AG10803 (cell line): ENCODE measurements at regions not wholly inside any gene's neighbourhood (a gene's known extent, or its start where the extent isn't known, plus 50 kb on each side); places are given as distances from the start of the nearest gene placed in this dataset.
A peak's percentile ranks its signal among the peaks of the same experiment; 100 is the strongest.

ENCODE experiments used
- DNase-seq: peaks from one replicate; pipeline ENCODE4 v3.0.0; 2010; ENCODE audit warnings: low read depth
- H3K4me3 ChIP-seq: 2 replicates; pipeline ENCODE4 v1.5.1; 2011; ENCODE audit warnings: mild to moderate bottlenecking, low read length, control low read depth
- CTCF ChIP-seq: conservative IDR thresholded peaks from 2 replicates; pipeline ENCODE4 v1.5.1; 2011; ENCODE audit warnings: mild to moderate bottlenecking, low read length, control low read depth, inconsistent platforms

GRCh38 chr5:88613051-88613450 lies 269.9 kb downstream of the MEF2C start:
- TF ChIP-seq CTCF, result no peak
- peak; percentile 1 for DNase-seq
- H3K4me3 ChIP-seq, result no peak overlapping the region

- DNase-seq, result no peak
- H3K4me3 ChIP-seq, result no peak overlapping the region
- no peak for TF ChIP-seq CTCF
Measured at GRCh38 chr5:88610586-88610985, 272.4 kb downstream of the MEF2C start.

- DNase-seq, result no peak
- no peak for TF ChIP-seq CTCF
Measured at GRCh38 chr5:88607492-88607891, 275.5 kb downstream of the MEF2C start.

GRCh38 chr5:88606626-88607025 lies 276.4 kb downstream of the MEF2C start:
- DNase-seq, result no peak
- no peak overlapping the region for H3K4me3 ChIP-seq
- no peak for TF ChIP-seq CTCF

More at GRCh38 chr5:88607492-88607891, 275.5 kb downstream of the MEF2C start:
- H3K4me3 ChIP-seq, result no peak overlapping the region

- no peak overlapping the region for H3K4me3 ChIP-seq
- DNase-seq, result no peak
- no peak for TF ChIP-seq CTCF
Measured at GRCh38 chr5:88606173-88606572, 276.8 kb downstream of the MEF2C start.

GRCh38 chr5:88602584-88602983 lies 280.4 kb downstream of the MEF2C start:
- DNase-seq, result no peak
- peak; percentile 10; the same call in 1 of the 2 replicates for TF ChIP-seq CTCF
- no peak overlapping the region for H3K4me3 ChIP-seq

- no peak for DNase-seq
- no peak overlapping the region for H3K4me3 ChIP-seq
- TF ChIP-seq CTCF, result no peak
Measured at GRCh38 chr5:88594441-88594840, 288.5 kb downstream of the MEF2C start.
